HFFc6 (cell line): ENCODE measurements at regions not wholly inside any gene's neighbourhood (a gene's known extent, or its start where the extent isn't known, plus 50 kb on each side); places are given as distances from the start of the nearest gene placed in this dataset.

Experiments
- DNase-seq: peaks from one replicate; pipeline ENCODE4 v3.0.0-alpha.2; 2018
- H3K27ac Mint-ChIP-seq: 2 replicates; pipeline ENCODE4 v1.8.0; 2020; ENCODE audit warnings: mild to moderate bottlenecking, mixed read lengths
- H3K27me3 Mint-ChIP-seq: 2 replicates; pipeline ENCODE4 v1.8.0; 2021; ENCODE audit warnings: mild to moderate bottlenecking, moderate library complexity, mixed read lengths; ENCODE audit not compliant: insufficient read depth
- H3K36me3 Mint-ChIP-seq: 2 replicates; pipeline ENCODE4 v1.8.0; 2021; ENCODE audit warnings: low read depth, mixed read lengths
- H3K4me1 Mint-ChIP-seq: 2 replicates; pipeline ENCODE4 v1.8.0; 2020; ENCODE audit warnings: low read depth, mixed read lengths
- H3K4me3 Mint-ChIP-seq: 2 replicates; pipeline ENCODE4 v1.8.0; 2020; ENCODE audit warnings: mild to moderate bottlenecking, moderate library complexity, mixed read lengths
- H3K9me3 Mint-ChIP-seq: 2 replicates; pipeline ENCODE4 v1.8.0; 2020; ENCODE audit warnings: mild to moderate bottlenecking, mixed read lengths
- CTCF ChIP-seq: fragments of 200-600 bp; sonication (generic); IDR thresholded peaks from 2 replicates; pipeline ENCODE4 v1.5.0; 2021; ENCODE audit warnings: antibody characterized with exemption, mild to moderate bottlenecking

GRCh38 chr9:134231767-134232166 lies 67.4 kb upstream of the RNU6ATAC start:
- Mint-ChIP-seq H3K4me1 (no peaks in the 10 kb centered on the region; the same call in 1 of the 2 replicates), H3K9me3 (no peaks in the 10 kb centered on the region), H3K4me3 (no peak overlapping the region), H3K36me3 (no peaks in the 10 kb centered on the region), H3K27ac (no peak overlapping the region), H3K27me3 (peaks cover 15% of the 10 kb centered on the region)
- TF ChIP-seq CTCF = no peak
- no peak for DNase-seq

DNA sequence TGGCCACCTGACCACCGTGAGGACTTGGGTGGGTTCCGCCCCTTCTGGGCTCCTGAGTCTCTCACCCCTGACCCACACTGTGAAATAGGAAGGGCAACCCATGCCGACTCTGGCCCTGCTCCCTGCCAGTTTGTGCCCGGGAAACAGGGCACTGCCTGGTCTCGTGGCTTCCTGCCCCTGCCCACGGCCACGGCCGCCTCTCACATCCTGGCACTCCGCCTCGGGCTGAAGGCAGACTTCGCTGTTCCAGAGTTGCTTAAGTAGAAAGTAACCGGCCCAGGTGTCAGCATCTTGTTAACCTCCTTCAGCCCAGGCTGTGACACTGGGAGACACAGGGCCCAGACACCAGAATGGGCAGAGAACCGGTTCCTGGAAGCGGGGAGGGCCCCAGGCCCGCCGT lies 68.7 kb upstream of the RNU6ATAC start:
- no peak for DNase-seq
- TF ChIP-seq CTCF = no peak
- H3K4me3 Mint-ChIP-seq = no peak overlapping the region
- no peaks in the 10 kb centered on the region for H3K36me3 Mint-ChIP-seq
- H3K4me1 Mint-ChIP-seq = no peaks in the 10 kb centered on the region; the same call in 1 of the 2 replicates
- H3K27ac Mint-ChIP-seq = no peak overlapping the region
- no peaks in the 10 kb centered on the region for H3K9me3 Mint-ChIP-seq
- peaks cover 6% of the 10 kb centered on the region for H3K27me3 Mint-ChIP-seq

- H3K4me1 Mint-ChIP-seq = no peaks in the 10 kb centered on the region; the same call in 1 of the 2 replicates
- no peaks in the 10 kb centered on the region for H3K36me3 Mint-ChIP-seq
- H3K27ac Mint-ChIP-seq = no peak overlapping the region
- no peak for TF ChIP-seq CTCF
- no peaks in the 10 kb centered on the region for H3K9me3 Mint-ChIP-seq
- no peak overlapping the region for H3K4me3 Mint-ChIP-seq
- no peak for DNase-seq
- peaks cover 9% of the 10 kb centered on the region for H3K27me3 Mint-ChIP-seq
Observed at GRCh38 chr9:134234001-134234660, 69.8 kb upstream of the RNU6ATAC start.

DNA sequence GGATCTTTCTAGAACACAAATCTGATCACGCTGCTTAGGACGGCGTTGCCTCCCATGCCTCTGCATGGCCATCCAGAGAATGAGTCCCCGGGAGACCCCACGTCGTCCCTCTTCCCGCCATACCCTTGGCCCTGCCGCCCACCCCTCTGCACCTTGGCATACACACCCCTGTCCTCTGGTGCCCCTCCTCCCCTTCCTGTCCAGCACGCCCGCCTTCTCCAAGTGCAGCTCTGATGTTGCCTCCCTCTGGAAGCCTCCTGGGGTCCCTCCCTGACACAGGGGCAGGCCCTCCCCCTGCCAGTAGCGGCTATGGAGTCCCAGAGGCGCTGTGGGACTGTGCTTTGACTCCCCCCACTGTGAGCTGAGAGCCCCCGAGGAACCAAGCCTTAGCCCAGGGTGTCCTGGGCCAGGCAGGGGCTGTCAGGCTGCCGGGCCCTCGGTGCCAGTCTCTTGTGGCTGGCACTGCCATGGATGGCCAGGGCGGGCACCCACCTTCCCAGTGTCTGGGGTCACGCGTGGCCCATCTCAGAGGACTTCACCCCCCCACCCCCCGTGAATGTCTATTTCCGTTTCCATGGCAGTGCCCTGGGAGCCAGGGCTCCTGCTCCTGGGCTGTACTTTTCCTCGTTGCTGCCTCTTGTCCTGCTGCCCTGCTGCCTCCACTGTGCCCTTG lies 70.5 kb upstream of the RNU6ATAC start:
- Mint-ChIP-seq H3K4me3 (no peak overlapping the region), H3K4me1 (no peaks in the 10 kb centered on the region; the same call in 1 of the 2 replicates)
- no peak for DNase-seq

DNA sequence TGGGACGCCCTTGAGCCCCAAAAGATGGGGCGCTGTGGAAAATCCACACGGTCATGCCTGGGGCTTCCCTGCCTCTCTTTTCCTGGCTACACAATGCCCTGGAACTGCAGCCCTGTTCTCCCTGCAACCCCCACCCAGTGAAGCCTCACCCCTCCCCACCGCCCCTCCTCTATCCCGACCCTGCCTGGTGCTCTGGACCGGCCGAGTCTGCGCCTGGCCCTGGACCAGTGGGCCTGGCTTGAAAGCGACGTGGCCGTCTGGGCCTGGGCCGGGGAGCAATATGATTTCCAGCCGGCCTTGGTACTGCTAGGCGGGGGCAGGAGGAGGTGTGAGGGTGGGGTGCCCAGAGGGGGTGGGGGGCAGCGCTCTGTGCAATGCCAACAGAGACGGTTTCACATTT lies 71.0 kb upstream of the RNU6ATAC start:
- no peaks in the 10 kb centered on the region for H3K9me3 Mint-ChIP-seq
- no peak for DNase-seq
- no peak overlapping the region for H3K4me3 Mint-ChIP-seq
- peaks cover 13% of the 10 kb centered on the region for H3K27me3 Mint-ChIP-seq
- TF ChIP-seq CTCF = no peak
- H3K36me3 Mint-ChIP-seq = no peaks in the 10 kb centered on the region
- no peaks in the 10 kb centered on the region; the same call in 1 of the 2 replicates for H3K4me1 Mint-ChIP-seq
- no peak overlapping the region for H3K27ac Mint-ChIP-seq

More for the DNA sequence above, 70.5 kb upstream of the RNU6ATAC start:
- TF ChIP-seq CTCF = no peak
- Mint-ChIP-seq H3K9me3 (no peaks in the 10 kb centered on the region), H3K36me3 (no peaks in the 10 kb centered on the region), H3K27me3 (peaks cover 10% of the 10 kb centered on the region), H3K27ac (no peak overlapping the region)
